ENCODE measurements at regions not wholly inside any gene's neighbourhood (a gene's known extent, or its start where the extent isn't known, plus 50 kb on each side); places are given as distances from the start of the nearest gene placed in this dataset.

DNA sequence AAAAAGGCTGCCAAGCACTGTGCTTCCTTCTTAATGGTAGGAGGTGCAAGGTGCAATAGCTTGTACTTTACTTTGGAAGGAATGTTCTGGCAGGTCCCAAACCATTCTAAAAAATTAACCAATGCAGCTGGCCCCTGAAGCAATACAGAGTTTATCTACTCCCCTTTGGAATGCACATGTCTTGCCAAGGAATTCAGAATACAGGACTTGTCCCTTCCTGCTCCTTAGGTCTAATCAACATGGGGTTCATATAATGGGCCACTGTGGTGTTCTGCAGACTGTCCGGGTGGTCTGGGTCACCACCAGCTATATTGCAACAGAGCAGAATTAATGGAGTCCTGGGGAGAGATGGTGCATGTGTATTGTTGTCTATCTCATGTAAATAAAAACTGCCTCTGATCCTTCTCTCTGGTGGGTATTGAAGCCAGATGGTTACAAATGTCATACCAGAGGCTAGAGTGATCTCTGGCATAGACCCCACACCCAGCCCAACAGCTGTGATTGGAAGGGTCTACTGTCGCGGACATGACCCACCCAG, 112.8 kb downstream of the RIPK4 start:
- DNase-seq (ENCODE audit: extremely low read depth, low read depth), result no peak

GRCh38 chr21:41653243-41653953, 113.5 kb downstream of the RIPK4 start:
- no peak for DNase-seq (ENCODE audit: extremely low read depth, low read depth)

- no peak for DNase-seq (ENCODE audit: extremely low read depth, low read depth)
Observed at GRCh38 chr21:41651830-41652229, 115.0 kb downstream of the RIPK4 start.

DNA sequence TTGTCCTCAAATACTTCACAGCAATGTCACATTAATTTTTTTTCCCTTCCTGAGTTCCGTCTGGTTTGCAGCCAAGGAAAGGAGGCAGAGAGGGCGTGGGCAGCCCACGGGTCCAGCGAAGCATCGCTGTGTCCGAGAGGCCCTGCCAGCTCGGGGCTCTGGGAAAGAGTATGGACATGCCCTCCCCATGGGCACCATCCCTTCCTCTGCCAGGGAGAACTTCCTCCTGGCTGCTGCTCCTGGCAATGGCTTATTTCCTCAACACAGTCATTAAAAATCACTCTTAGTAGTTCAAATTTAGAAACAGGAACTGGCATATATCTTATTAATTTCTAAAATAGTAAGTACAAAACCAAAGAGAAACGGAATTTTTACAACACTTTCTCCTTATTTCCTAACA, 115.4 kb downstream of the RIPK4 start:
- no peak for DNase-seq (ENCODE audit: extremely low read depth, low read depth)

GRCh38 chr21:41650526-41651145, 116.2 kb downstream of the RIPK4 start:
- no peak for DNase-seq (ENCODE audit: extremely low read depth, low read depth)

GRCh38 chr21:41648591-41649031, 118.2 kb downstream of the RIPK4 start:
- no peak for DNase-seq (ENCODE audit: extremely low read depth, low read depth)

- no peak for DNase-seq (ENCODE audit: extremely low read depth, low read depth)
Observed at GRCh38 chr21:41647806-41648561, 118.9 kb downstream of the RIPK4 start.

- DNase-seq (ENCODE audit: extremely low read depth, low read depth), result no peak
Observed at GRCh38 chr21:41643246-41643966, 123.4 kb downstream of the RIPK4 start.

DNA sequence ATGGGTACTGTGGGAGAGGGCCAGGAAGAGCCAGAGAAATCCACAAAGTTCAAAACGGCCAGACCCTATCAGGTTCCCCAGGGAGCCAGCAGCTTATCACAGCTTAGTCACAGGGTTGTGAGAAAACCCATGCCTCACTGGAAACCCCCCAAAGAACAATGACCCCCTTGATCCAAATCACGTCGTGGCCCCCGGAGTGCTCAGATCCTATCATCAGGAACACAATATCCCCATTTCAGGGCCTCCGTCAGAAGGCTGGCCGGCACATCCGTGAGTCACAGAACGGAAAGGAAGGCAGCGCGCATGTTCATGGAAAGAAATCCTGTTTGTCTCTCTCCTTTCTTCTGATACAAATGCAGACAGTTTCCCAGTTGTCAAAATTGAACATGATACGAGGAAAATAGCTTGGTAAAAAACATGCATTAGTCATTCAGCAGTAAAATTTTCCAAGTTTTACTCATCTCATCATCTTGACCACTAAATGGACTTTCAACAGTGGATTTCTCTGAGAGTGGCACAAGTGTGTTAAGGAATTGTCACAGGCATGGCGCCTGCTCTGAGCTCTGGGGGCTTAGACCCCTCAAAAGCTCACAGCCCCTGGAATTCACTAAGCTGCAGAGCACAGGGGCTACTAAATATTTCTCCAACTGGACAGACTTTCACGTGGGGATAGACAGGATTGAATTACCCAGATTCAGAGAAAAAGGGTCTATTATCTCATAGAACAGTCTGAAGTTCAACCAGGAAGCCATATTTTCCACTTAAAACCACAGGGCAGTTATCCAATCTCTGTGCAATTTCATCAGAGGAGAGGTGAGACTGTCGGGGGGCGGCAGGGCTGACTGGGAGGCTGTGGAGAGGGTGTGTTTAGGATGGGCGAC, 124.8 kb downstream of the RIPK4 start:
- DNase-seq (ENCODE audit: extremely low read depth, low read depth), result peak; percentile 43

GRCh38 chr21:41641510-41641815, 125.4 kb downstream of the RIPK4 start:
- no peak for DNase-seq (ENCODE audit: extremely low read depth, low read depth)

- no peak for DNase-seq (ENCODE audit: extremely low read depth, low read depth)
Observed at GRCh38 chr21:41640748-41641509, 125.9 kb downstream of the RIPK4 start.

DNA sequence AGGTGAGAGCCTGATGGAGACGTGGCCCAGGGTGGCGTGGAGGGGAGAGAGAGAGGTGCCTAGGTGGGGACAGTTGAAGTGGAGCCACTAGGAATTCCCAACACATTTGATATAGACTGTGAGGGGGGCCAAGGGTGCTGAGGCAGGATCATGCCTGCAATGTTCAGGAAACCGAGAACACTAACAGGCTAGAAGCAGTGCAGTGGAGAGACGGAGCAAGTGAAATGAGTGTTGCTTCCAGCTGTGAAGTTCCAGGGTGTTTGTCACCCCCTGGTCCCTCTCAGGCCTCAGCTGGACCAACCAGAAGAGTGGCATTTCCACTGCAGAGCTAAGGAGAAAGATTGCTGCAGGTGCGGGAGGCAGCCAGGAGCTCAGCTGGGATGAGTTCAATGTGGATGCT, 127.1 kb downstream of the RIPK4 start:
- no peak for DNase-seq (ENCODE audit: extremely low read depth, low read depth)

DNA sequence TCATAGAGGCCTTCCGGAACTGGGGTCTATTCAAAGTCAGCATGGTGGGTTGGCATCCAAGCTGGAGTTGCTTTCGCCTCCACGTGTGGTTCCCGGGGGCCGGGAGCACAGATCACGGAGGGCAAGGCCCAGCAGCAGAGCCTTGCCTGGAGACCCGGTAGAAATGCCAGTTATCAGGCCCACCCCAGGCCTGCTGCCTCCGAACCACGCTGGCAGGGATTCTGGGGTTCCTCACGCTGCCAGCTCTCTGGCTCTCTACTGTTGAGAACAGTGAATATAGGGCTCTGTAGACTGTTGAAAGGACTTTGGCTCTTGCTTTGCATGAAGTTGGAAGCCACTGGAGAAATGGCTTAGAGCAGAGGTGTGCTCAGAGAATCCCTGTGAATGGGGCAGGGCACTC, 127.5 kb downstream of the RIPK4 start:
- DNase-seq (ENCODE audit: extremely low read depth, low read depth), result no peak

GRCh38 chr21:41638201-41638790, 128.6 kb downstream of the RIPK4 start:
- no peak for DNase-seq (ENCODE audit: extremely low read depth, low read depth)

DNA sequence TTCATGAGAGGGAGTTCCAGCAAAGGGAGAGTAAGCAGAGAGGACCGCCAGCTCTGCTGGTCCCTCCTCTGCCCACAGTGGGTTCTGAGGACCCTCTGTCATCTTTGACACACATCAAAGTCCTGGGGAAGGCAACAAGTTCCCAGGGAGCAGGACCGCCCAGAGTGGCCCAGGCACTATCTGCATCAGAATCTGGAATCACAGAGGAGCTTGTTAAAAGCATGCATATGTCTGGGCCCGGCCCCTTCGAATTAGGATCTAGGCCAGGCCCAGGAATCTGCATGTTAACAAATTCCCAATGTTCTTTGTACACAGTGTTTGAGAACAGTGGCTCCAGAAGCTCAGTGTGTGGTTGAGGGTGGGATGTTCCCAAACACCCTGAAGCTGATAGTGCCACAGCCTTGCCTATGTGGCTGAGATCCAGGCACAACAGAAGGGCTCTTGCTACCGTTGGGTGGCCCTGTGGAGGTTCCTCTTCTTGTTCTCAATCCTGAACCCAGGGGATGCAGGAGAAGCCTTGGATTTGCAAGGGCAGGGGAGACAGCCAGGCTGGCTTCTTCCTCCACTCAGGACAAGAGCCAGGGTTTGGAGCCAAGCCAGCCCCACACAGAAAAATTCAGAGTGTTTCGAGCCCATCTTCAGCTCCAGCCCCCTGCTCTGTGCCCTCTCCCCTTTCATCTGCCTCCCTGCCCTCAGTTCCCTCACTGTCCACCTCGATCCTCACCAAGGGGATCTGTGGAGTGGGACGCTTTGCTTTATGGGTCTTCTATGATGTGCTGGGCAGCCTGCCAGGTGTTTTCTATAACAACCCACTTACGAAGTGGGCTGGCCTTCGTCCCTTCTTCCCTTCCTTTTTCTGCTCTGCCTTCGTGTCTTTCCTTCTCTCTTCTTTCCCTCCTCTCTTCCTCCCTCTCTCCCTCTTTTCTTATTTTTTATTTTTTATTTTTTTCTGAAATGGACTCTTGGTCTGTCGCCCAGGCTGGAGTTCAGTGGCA, 129.0 kb upstream of the TMPRSS2 start:
- no peak for DNase-seq (ENCODE audit: extremely low read depth, low read depth)

- no peak for DNase-seq (ENCODE audit: extremely low read depth, low read depth)
Observed at GRCh38 chr21:41635874-41636273, 127.9 kb upstream of the TMPRSS2 start.

- no peak for DNase-seq (ENCODE audit: extremely low read depth, low read depth)
Observed at GRCh38 chr21:41634858-41635257, 126.9 kb upstream of the TMPRSS2 start.

- no peak for DNase-seq (ENCODE audit: extremely low read depth, low read depth)
Observed at GRCh38 chr21:41634211-41634694, 126.3 kb upstream of the TMPRSS2 start.
